Glutamatergic neuron (in vitro differentiated cells): ENCODE measurements at regions not wholly inside any gene's neighbourhood (a gene's known extent, or its start where the extent isn't known, plus 50 kb on each side); places are given as distances from the start of the nearest gene placed in this dataset.
A peak's percentile ranks its signal among the peaks of the same experiment; 100 is the strongest.

ENCODE experiments used
- DNase-seq: peaks from one replicate; pipeline ENCODE4 v3.0.0; 2022
- H3K27ac Mint-ChIP-seq: one replicate; pipeline ENCODE4 v1.8.0; 2020; ENCODE audit warnings: mild to moderate bottlenecking, mixed read lengths, inconsistent platforms; ENCODE audit not compliant: unreplicated experiment
- H3K27me3 Mint-ChIP-seq: one replicate; pipeline ENCODE4 v1.8.0; 2020; ENCODE audit warnings: mild to moderate bottlenecking, moderate library complexity, mixed read lengths, inconsistent platforms; ENCODE audit not compliant: unreplicated experiment
- H3K36me3 Mint-ChIP-seq: one replicate; pipeline ENCODE4 v1.8.0; 2020; ENCODE audit warnings: mild to moderate bottlenecking, mixed read lengths, inconsistent platforms; ENCODE audit not compliant: unreplicated experiment
- H3K4me1 Mint-ChIP-seq: one replicate; pipeline ENCODE4 v1.8.0; 2020; ENCODE audit warnings: mild to moderate bottlenecking, low read depth, mixed read lengths, inconsistent platforms; ENCODE audit not compliant: unreplicated experiment
- H3K4me3 Mint-ChIP-seq: one replicate; pipeline ENCODE4 v1.8.0; 2020; ENCODE audit warnings: mild to moderate bottlenecking, mixed read lengths, inconsistent platforms; ENCODE audit not compliant: unreplicated experiment
- H3K9me3 Mint-ChIP-seq: one replicate; pipeline ENCODE4 v1.8.0; 2020; ENCODE audit warnings: mild to moderate bottlenecking, moderate library complexity, mixed read lengths, inconsistent platforms; ENCODE audit not compliant: unreplicated experiment
- CTCF ChIP-seq: fragments of 200-600 bp; sonication (generic); IDR thresholded peaks from one replicate; pipeline ENCODE4 v1.5.0; 2021; ENCODE audit not compliant: partially characterized antibody, unreplicated experiment

- DNase-seq = no peak
Observed at GRCh38 chr10:109149666-109150350, 773.5 kb downstream of the XPNPEP1 start.

GRCh38 chr10:109127363-109127762 lies 795.9 kb downstream of the XPNPEP1 start:
- no peak overlapping the region for H3K4me3 Mint-ChIP-seq

More at GRCh38 chr10:109149666-109150350, 773.5 kb downstream of the XPNPEP1 start:
- H3K9me3 Mint-ChIP-seq = no peaks in the 10 kb centered on the region
- TF ChIP-seq CTCF = no peak
- no peak overlapping the region for H3K4me3 Mint-ChIP-seq
- H3K27me3 Mint-ChIP-seq = no peaks in the 10 kb centered on the region
- no peaks in the 10 kb centered on the region for H3K36me3 Mint-ChIP-seq
- no peak overlapping the region for H3K27ac Mint-ChIP-seq
- H3K4me1 Mint-ChIP-seq = no peaks in the 10 kb centered on the region

GRCh38 chr10:109126541-109126940 lies 796.8 kb downstream of the XPNPEP1 start:
- no peaks in the 10 kb centered on the region for H3K36me3 Mint-ChIP-seq
- peaks cover 4% of the 10 kb centered on the region for H3K4me1 Mint-ChIP-seq
- no peaks in the 10 kb centered on the region for H3K27me3 Mint-ChIP-seq
- H3K9me3 Mint-ChIP-seq = no peaks in the 10 kb centered on the region
- TF ChIP-seq CTCF = no peak
- H3K27ac Mint-ChIP-seq = peak overlapping the region; percentile 25
- H3K4me3 Mint-ChIP-seq = no peak overlapping the region
- DNase-seq = no peak

More at GRCh38 chr10:109127363-109127762, 795.9 kb downstream of the XPNPEP1 start:
- no peaks in the 10 kb centered on the region for H3K27me3 Mint-ChIP-seq
- DNase-seq = no peak
- peaks cover 4% of the 10 kb centered on the region for H3K4me1 Mint-ChIP-seq
- H3K36me3 Mint-ChIP-seq = no peaks in the 10 kb centered on the region
- no peak overlapping the region for H3K27ac Mint-ChIP-seq
- no peak for TF ChIP-seq CTCF
- no peaks in the 10 kb centered on the region for H3K9me3 Mint-ChIP-seq

- TF ChIP-seq CTCF = no peak
- no peak overlapping the region for H3K4me3 Mint-ChIP-seq
- H3K4me1 Mint-ChIP-seq = peaks cover 4% of the 10 kb centered on the region
- no peak for DNase-seq
- no peaks in the 10 kb centered on the region for H3K9me3 Mint-ChIP-seq
- H3K36me3 Mint-ChIP-seq = no peaks in the 10 kb centered on the region
- H3K27ac Mint-ChIP-seq = no peak overlapping the region
- no peaks in the 10 kb centered on the region for H3K27me3 Mint-ChIP-seq
Observed at GRCh38 chr10:109126016-109126415, 797.3 kb downstream of the XPNPEP1 start.

- DNase-seq = no peak
- TF ChIP-seq CTCF = no peak
- no peak overlapping the region for H3K4me3 Mint-ChIP-seq
- peaks cover 12% of the 10 kb centered on the region for H3K36me3 Mint-ChIP-seq
- H3K9me3 Mint-ChIP-seq = peaks cover 2% of the 10 kb centered on the region
- H3K4me1 Mint-ChIP-seq = no peaks in the 10 kb centered on the region
- no peak overlapping the region for H3K27ac Mint-ChIP-seq
- no peaks in the 10 kb centered on the region for H3K27me3 Mint-ChIP-seq
Observed at GRCh38 chr10:109115179-109115578, 808.1 kb downstream of the XPNPEP1 start.
